ENCODE measurements at regions not wholly inside any gene's neighbourhood (a gene's known extent, or its start where the extent isn't known, plus 50 kb on each side); places are given as distances from the start of the nearest gene placed in this dataset.

- DNase-seq (ENCODE audit: low spot score), result no peak
These were observed 361.2 kb downstream of the SEC14L1 start for GRCh38 chr17:77501751-77502625.

GRCh38 chr17:77502626-77503292 is 362.0 kb downstream of the SEC14L1 start:
- no peak for DNase-seq (ENCODE audit: low spot score)

GRCh38 chr17:77503293-77503655 is 362.5 kb downstream of the SEC14L1 start:
- no peak for DNase-seq (ENCODE audit: low spot score)

GRCh38 chr17:77503916-77504651 is 363.3 kb downstream of the SEC14L1 start:
- no peak for DNase-seq (ENCODE audit: low spot score)

GRCh38 chr17:77504652-77505155 is 363.9 kb downstream of the SEC14L1 start:
- no peak for DNase-seq (ENCODE audit: low spot score)

GRCh38 chr17:77505181-77505639 is 364.4 kb downstream of the SEC14L1 start:
- DNase-seq (ENCODE audit: low spot score), result no peak

GRCh38 chr17:77506371-77506991 is 365.7 kb downstream of the SEC14L1 start:
- DNase-seq (ENCODE audit: low spot score), result no peak

- DNase-seq (ENCODE audit: low spot score), result no peak
These were observed 366.5 kb downstream of the SEC14L1 start for GRCh38 chr17:77507111-77507885.

GRCh38 chr17:77508047-77508715 is 367.4 kb downstream of the SEC14L1 start:
- DNase-seq (ENCODE audit: low spot score), result no peak

GRCh38 chr17:77509089-77509488 is 368.3 kb downstream of the SEC14L1 start:
- no peak for DNase-seq (ENCODE audit: low spot score)

- DNase-seq (ENCODE audit: low spot score), result no peak
These were observed 368.8 kb downstream of the SEC14L1 start for GRCh38 chr17:77509599-77509998.

- no peak for DNase-seq (ENCODE audit: low spot score)
These were observed 369.5 kb downstream of the SEC14L1 start for GRCh38 chr17:77510133-77510796.

GRCh38 chr17:77511514-77512061 is 370.8 kb downstream of the SEC14L1 start:
- no peak for DNase-seq (ENCODE audit: low spot score)

- no peak for DNase-seq (ENCODE audit: low spot score)
These were observed 371.5 kb downstream of the SEC14L1 start for GRCh38 chr17:77512062-77512946.

GRCh38 chr17:77513045-77513444 is 372.3 kb downstream of the SEC14L1 start:
- no peak for DNase-seq (ENCODE audit: low spot score)

GRCh38 chr17:77515227-77515626 is 374.5 kb downstream of the SEC14L1 start:
- DNase-seq (ENCODE audit: low spot score), result no peak

- no peak for DNase-seq (ENCODE audit: low spot score)
These were observed 376.1 kb downstream of the SEC14L1 start for GRCh38 chr17:77516902-77517301.

- no peak for DNase-seq (ENCODE audit: low spot score)
These were observed 380.3 kb downstream of the SEC14L1 start for GRCh38 chr17:77521076-77521475.

- no peak for DNase-seq (ENCODE audit: low spot score)
These were observed 382.8 kb downstream of the SEC14L1 start for GRCh38 chr17:77523540-77523939.
